ENCODE measurements at regions not wholly inside any gene's neighbourhood (a gene's known extent, or its start where the extent isn't known, plus 50 kb on each side); places are given as distances from the start of the nearest gene placed in this dataset.

DNA sequence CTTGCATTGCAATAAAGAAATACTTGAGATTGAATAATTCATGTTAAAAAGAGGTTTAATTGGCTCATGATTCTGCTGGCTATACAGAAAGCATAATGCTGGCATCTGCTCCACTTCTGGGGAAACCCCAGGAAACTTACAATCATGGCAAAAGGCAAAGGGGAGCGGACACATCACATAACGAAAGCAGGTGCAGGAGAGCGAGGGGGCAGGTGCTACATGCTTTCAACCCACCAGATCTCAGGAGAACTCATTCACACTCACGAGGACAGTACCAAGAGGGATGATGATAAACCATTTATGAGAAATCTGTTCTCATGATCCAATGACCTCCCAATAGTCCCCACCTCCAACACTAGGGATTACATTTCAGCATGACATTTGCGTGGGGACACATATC is 172.6 kb downstream of the RASSF9 start:
- ChIA-PET CTCF (ENCODE audit: low intra/inter-chr PET ratio) (no interaction called here), POLR2A (no interaction called here)
- no peaks in the 10 kb centered on the region for H4K20me1 ChIP-seq (replicated peaks; ENCODE audit: control insufficient read depth, insufficient read depth, low read length)
- no peak overlapping the region for H3K4me2 ChIP-seq (ENCODE audit: insufficient read depth, low read length)
- ATAC-seq, result no peak
- no peak overlapping the region for H2AFZ ChIP-seq (ENCODE audit: low read depth, low read length)
- no peak for DNase-seq (ENCODE audit: extremely low read depth in 1 of 4, low spot score in 3 of 4)
- H3K36me3 ChIP-seq (ENCODE audit: control insufficient read depth, insufficient read depth, low read length), result no peaks in the 10 kb centered on the region
- FAIRE-seq, result no peak
- in situ Hi-C loops (cut with MboI), result no loop called here
- no peak overlapping the region for H3K9ac ChIP-seq (ENCODE audit: insufficient read depth in 1 of 2, low read depth in 2 of 2, low read length in 2 of 2)
- no TSS peak for BruUV-seq (replicated peaks)
- TF ChIP-seq ZNF121 (CRISPR knock-in tag; conservative IDR thresholded peaks at IDR 0.05) (no peak), SREBF1 (IDR thresholded peaks at IDR 0.05; ENCODE audit: borderline replicate concordance, low read depth, low read length) (no peak), ERF (CRISPR knock-in tag; IDR thresholded peaks at IDR 0.05) (no peak)
- TF ChIP-seq, protein P1, sequence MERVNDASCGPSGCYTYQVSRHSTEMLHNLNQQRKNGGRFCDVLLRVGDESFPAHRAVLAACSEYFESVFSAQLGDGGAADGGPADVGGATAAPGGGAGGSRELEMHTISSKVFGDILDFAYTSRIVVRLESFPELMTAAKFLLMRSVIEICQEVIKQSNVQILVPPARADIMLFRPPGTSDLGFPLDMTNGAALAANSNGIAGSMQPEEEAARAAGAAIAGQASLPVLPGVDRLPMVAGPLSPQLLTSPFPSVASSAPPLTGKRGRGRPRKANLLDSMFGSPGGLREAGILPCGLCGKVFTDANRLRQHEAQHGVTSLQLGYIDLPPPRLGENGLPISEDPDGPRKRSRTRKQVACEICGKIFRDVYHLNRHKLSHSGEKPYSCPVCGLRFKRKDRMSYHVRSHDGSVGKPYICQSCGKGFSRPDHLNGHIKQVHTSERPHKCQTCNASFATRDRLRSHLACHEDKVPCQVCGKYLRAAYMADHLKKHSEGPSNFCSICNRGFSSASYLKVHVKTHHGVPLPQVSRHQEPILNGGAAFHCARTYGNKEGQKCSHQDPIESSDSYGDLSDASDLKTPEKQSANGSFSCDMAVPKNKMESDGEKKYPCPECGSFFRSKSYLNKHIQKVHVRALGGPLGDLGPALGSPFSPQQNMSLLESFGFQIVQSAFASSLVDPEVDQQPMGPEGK (CRISPR knock-in tag; IDR thresholded peaks at IDR 0.05; ENCODE audit: borderline replicate concordance), result no peak
- H3K9me3 ChIP-seq (replicated peaks; ENCODE audit: control insufficient read depth, insufficient read depth, low read depth, low read length), result no peaks in the 10 kb centered on the region; the same call in 1 of the 2 replicates
- WGBS (ENCODE audit: insufficient coverage, low coverage, missing lambda C conversion rate), result 0% methylated on average over 5 of the region's 5 CpGs
- no peak overlapping the region for H3K4me3 ChIP-seq
- no peaks in the 10 kb centered on the region for H3K79me2 ChIP-seq (ENCODE audit: control insufficient read depth, insufficient read depth, low read length)
- no peak overlapping the region for H3K27ac ChIP-seq (ENCODE audit: extremely low read depth, low read depth, low read length)
- H3K9me1 ChIP-seq (ENCODE audit: control insufficient read depth, insufficient read depth, low read length), result no peaks in the 10 kb centered on the region
- intact Hi-C loops (cut with micrococcal nuclease), result no loop called here
- H3K27me3 ChIP-seq (ENCODE audit: control insufficient read depth in 2 of 2, insufficient read depth in 2 of 2, low read length in 2 of 2), result no peaks in the 10 kb centered on the region
- H3K4me1 ChIP-seq (replicated peaks in 1 of 2; ENCODE audit: control insufficient read depth in 2 of 2, insufficient read depth in 2 of 2, low read length in 2 of 2), result no peaks in the 10 kb centered on the region

DNA sequence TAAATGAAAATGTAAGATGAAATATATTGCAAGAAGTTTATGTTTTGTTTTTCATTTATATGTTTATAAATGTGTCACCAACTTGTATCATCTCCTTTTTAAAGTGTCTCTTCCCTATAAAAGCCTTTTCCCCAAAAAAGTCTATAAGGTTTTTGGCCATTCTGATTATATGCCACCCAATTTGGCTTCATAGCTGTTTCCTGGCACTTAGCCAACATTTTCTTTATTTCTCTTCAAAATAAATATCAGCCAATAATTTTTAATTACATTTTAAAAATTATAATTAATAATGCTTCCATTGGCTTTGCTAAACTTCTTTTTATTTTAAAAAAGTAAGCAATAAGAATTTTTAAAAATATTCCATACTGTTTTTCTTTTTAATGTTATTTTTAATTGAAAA is 171.8 kb downstream of the RASSF9 start:
- Histone ChIP-seq H3K9ac (ENCODE audit: insufficient read depth in 1 of 2, low read depth in 2 of 2, low read length in 2 of 2) (no peak overlapping the region), H3K9me3 (replicated peaks; ENCODE audit: control insufficient read depth, insufficient read depth, low read depth, low read length) (no peaks in the 10 kb centered on the region; the same call in 1 of the 2 replicates), H3K36me3 (ENCODE audit: control insufficient read depth, insufficient read depth, low read length) (no peaks in the 10 kb centered on the region), H3K79me2 (ENCODE audit: control insufficient read depth, insufficient read depth, low read length) (no peaks in the 10 kb centered on the region), H3K27me3 (ENCODE audit: control insufficient read depth in 2 of 2, insufficient read depth in 2 of 2, low read length in 2 of 2) (no peaks in the 10 kb centered on the region), H3K4me1 (replicated peaks in 1 of 2; ENCODE audit: control insufficient read depth in 2 of 2, insufficient read depth in 2 of 2, low read length in 2 of 2) (no peaks in the 10 kb centered on the region), H4K20me1 (replicated peaks; ENCODE audit: control insufficient read depth, insufficient read depth, low read length) (no peaks in the 10 kb centered on the region), H2AFZ (ENCODE audit: low read depth, low read length) (no peak overlapping the region), H3K4me2 (ENCODE audit: insufficient read depth, low read length) (no peak overlapping the region), H3K27ac (ENCODE audit: extremely low read depth, low read depth, low read length) (no peak overlapping the region), H3K9me1 (ENCODE audit: control insufficient read depth, insufficient read depth, low read length) (no peaks in the 10 kb centered on the region), H3K4me3 (no peak overlapping the region)
- ATAC-seq (no peak), DNase-seq (ENCODE audit: extremely low read depth in 1 of 4, low spot score in 3 of 4) (no peak), FAIRE-seq (no peak)
- CTCF ChIA-PET (ENCODE audit: low intra/inter-chr PET ratio), result no interaction called here
- TF ChIP-seq NFIC (IDR thresholded peaks at IDR 0.05) (peak; percentile 88), NFIX (CRISPR knock-in tag; IDR thresholded peaks at IDR 0.05; ENCODE audit: low read depth) (peak; percentile 85), ETV5 (CRISPR knock-in tag; IDR thresholded peaks at IDR 0.05; ENCODE audit: low read depth) (no peak), POLR3G (IDR thresholded peaks at IDR 0.05; ENCODE audit: extremely low read depth, insufficient read length, insufficient replicate concordance) (no peak)
- no TSS peak for BruUV-seq (replicated peaks)
- POLR2A ChIA-PET, result no interaction called here
- in situ Hi-C loops (cut with MboI), result no loop called here
- intact Hi-C loops (cut with micrococcal nuclease), result no loop called here

All from K562 (cell line).